Thyroid gland (tissue), 4 donors: ENCODE measurements at regions not wholly inside any gene's neighbourhood (a gene's known extent, or its start where the extent isn't known, plus 50 kb on each side); places are given as distances from the start of the nearest gene placed in this dataset.

ENCODE experiments used
- POLR2A ChIP-seq, 2 donors: fragments of 450-650 bp; IDR thresholded peaks; one replicate each; pipeline ENCODE4 v1.6.1; 2017; ENCODE audit warnings: antibody characterized with exemption in 2 of 2, mild to moderate bottlenecking in 2 of 2, moderate library complexity in 1 of 2
- TF ChIP-seq, protein P1 (sequence below), 6 experiments: fragments of 200-600 bp in 3 of 6; fragments of 450-650 bp in 3 of 6; sonication (generic) in 3 of 6; IDR thresholded peaks; one replicate each; pipeline ENCODE4 v1.5.1; 2016 to 2019; ENCODE audit warnings: antibody characterized with exemption in 6 of 6, mild to moderate bottlenecking in 2 of 6, inconsistent platforms in 1 of 6, moderate library complexity in 1 of 6

- TF ChIP-seq, protein P1, sequence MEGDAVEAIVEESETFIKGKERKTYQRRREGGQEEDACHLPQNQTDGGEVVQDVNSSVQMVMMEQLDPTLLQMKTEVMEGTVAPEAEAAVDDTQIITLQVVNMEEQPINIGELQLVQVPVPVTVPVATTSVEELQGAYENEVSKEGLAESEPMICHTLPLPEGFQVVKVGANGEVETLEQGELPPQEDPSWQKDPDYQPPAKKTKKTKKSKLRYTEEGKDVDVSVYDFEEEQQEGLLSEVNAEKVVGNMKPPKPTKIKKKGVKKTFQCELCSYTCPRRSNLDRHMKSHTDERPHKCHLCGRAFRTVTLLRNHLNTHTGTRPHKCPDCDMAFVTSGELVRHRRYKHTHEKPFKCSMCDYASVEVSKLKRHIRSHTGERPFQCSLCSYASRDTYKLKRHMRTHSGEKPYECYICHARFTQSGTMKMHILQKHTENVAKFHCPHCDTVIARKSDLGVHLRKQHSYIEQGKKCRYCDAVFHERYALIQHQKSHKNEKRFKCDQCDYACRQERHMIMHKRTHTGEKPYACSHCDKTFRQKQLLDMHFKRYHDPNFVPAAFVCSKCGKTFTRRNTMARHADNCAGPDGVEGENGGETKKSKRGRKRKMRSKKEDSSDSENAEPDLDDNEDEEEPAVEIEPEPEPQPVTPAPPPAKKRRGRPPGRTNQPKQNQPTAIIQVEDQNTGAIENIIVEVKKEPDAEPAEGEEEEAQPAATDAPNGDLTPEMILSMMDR (IDR thresholded peaks at IDR 0.05), result no peak
- TF ChIP-seq POLR2A (IDR thresholded peaks at IDR 0.05), result no peak
These were observed 163.0 kb upstream of the TMTC4 start for GRCh38 chr13:100837631-100838030.
